ENCODE measurements at regions not wholly inside any gene's neighbourhood (a gene's known extent, or its start where the extent isn't known, plus 50 kb on each side); places are given as distances from the start of the nearest gene placed in this dataset.
A peak's percentile ranks its signal among the peaks of the same experiment; 100 is the strongest.
"Not testable (repeated sequence)": the region's sequence is repeated elsewhere in the genome, so short reads cannot be mapped to it uniquely, and the experiment has no call there.

- no peak for DNase-seq
These were observed 136.2 kb upstream of the NRBF2 start for GRCh38 chr10:62996925-62997324.

GRCh38 chr10:62996516-62996915, 136.6 kb upstream of the NRBF2 start:
- DNase-seq = no peak

- no peak for DNase-seq
These were observed 140.0 kb upstream of the NRBF2 start for GRCh38 chr10:62993121-62993520.

DNA sequence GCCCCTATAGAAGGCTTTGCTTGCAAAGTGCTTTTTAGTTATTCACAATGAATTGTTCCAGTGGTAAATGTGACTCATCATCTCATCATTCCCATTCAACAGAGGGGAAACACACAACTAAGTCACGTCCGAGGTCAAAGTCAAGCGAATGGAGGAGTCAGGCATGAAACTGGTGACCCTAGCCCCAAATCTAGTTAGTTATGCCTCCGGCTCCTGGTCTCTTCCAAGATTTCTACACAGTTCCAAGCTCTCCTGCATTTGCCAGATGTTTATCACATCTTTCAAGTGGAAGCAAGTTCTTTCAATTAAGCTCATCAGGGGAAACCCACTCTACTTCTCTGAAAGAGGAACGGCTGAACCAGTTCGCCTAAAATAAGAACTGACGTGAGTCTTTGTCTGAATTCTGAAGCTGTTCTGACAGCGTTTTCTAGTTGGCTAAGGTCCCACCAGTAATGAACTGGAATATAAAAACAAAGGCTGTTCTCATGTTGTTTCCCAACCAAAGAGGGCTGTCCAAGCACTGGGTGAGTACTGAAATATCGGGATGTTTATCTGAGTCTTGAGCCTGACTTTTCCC, 140.9 kb upstream of the NRBF2 start:
- peak; percentile 57 to 60 for DNase-seq

GRCh38 chr10:62990126-62990525, 143.0 kb upstream of the NRBF2 start:
- DNase-seq = no peak

GRCh38 chr10:62985807-62986600, 147.1 kb upstream of the NRBF2 start:
- DNase-seq = no peak

DNA sequence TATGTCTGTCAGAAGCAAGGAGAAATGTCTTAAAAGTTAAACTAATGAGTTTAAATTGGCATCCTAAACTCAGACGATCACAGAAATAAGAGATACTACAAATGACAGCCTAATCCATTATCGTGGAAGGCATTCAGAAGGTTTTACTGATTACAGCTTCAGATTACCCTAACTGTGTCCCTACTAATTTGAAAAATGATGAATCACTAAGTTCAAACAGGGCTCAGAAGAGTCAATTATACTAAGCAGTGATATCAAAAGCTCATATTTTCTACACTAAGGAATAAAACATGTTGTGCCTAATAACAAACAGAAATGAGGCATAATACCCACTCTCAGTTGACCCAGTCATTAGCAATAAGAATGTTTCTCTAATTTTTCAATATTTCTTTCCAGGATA, 152.0 kb upstream of the NRBF2 start:
- no peak for DNase-seq

- peak; percentile 50 to 60 for DNase-seq
These were observed 152.4 kb upstream of the NRBF2 start for GRCh38 chr10:62980687-62981086.

GRCh38 chr10:62979921-62980320, 153.2 kb upstream of the NRBF2 start:
- DNase-seq = no peak

GRCh38 chr10:62978482-62978881, 154.6 kb upstream of the NRBF2 start:
- no peak for DNase-seq

DNA sequence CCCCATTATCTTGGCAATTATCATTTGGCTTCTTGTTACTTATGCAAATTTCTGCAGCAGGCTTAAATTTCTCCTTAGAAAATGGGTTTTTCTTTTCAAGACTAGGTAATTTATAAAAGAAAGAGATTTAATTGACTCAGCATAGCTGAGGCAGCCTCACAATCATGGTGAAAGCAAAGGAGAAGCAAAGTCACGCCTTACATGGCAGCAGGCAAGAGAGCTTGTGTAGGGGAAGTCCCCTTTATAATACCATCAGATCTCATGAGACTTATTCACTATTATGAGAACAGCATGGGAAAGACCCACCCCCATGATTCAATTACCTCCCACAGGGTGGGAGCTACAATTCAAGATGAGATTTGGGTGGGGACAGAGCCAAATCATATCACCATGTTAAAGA, 158.3 kb upstream of the NRBF2 start:
- DNase-seq = not testable (repeated sequence)

DNA sequence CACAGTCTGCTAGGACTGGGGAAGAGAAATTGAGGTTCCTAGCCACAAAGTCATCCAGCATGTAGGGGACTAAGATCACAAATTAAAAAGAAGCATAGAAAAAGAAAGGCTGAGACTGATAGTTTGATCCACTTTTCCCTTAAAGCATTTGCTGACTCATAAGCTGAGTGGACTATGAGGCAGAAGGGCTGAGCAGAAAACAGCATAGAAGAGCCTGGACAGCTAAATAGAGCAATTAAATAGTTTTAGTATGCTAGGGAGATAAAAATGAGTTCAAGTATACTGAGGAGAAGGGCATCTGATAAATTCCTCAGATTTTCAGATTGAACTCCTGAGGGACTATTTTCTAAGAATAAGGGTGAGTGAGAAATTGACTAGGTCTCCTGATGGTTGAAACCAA, 155.9 kb upstream of the EGR2 start:
- no peak for DNase-seq

DNA sequence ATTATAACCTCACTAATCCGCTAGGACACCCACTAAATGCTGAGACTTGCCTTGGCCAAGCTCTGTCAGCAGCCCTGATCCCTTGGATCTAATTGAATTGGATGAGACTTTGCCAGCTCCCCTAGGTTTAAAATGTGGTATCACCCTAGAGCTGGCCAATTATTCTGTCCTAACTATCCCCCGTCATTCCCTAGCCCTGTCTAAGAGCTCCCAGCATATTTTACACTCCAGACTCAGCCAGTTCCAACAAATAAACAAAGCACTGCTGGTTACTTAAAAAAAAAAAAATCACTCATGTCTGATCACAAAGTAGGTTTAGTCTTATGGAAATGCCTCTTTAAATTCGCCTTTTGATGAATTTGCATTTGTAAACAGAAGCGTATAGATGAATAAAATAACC, 147.9 kb upstream of the EGR2 start:
- no peak for DNase-seq

DNA sequence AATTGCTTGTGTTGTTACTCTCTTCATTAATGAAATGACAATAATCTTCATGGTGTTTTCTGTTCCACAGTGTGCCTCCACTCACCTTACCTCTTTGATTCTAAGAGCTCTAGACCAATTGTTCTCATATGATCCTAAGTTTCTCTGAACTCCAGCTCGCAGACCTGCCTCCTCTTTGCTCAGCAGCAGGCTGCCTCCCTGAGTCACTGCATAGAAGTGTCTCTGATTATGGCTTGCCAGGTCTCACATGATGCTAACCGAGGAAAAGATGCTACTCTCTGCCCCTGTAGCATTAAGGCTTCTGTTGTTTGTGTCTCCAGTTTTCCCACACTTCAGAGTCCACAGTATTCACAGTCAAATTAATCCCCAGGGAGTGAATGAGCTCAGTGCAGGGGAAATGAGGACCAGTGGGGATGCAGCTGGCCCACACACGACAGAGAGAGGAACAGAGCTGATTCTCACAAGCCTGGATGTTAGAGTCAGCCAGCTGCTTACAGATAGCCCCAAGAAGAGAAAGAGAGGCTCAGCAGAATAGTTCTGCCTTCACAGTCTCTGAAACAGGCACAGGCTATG, 145.9 kb upstream of the EGR2 start:
- DNase-seq = no peak

- DNase-seq = no peak
These were observed 144.2 kb upstream of the EGR2 start for GRCh38 chr10:62960416-62960815.

DNA sequence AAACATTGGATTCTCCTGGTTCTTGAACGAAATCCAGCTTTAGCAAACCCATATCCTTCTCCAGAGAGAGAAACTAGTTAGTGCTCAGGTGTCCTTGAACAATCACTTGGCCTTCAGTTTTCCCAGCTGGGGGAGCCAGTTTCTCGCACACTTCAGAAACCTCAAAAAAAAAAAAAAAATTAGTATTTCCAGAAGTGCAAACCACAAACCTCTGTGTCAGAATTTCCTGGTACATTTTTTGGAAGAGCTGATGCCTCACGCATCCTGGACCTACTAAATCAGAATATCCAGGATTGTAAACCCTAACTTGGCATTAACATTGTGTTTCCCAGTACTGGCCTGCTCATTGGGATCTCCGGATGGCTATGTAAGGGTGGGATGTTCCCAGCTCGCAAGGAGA, 143.4 kb upstream of the EGR2 start:
- no peak for DNase-seq

- no peak for DNase-seq
These were observed 142.8 kb upstream of the EGR2 start for GRCh38 chr10:62958980-62959379.

DNA sequence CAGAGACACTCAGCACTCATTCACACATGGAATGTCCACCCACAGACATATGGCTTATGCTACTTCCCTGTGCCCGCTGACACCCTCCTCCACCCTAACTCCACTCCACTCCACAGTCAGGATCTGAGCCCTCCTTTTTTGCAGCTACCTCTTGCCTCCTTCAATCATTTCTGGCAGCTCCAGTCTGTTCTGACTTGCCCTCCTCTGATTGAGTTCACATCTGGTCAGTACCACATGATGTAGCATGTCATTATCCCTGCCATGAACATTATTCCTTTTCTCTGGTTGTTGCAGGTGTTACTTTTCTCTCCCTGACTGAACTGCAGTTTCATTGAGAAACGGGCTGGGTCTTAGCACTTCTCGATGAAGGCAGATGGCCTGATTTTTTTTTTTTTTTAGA, 130.1 kb upstream of the EGR2 start:
- no peak for DNase-seq

GRCh38 chr10:62939698-62940097, 123.5 kb upstream of the EGR2 start:
- no peak for DNase-seq

- no peak for DNase-seq
These were observed 122.5 kb upstream of the EGR2 start for GRCh38 chr10:62938672-62939071.

GRCh38 chr10:62937674-62938073, 121.5 kb upstream of the EGR2 start:
- DNase-seq = no peak

- no peak for DNase-seq
These were observed 118.9 kb upstream of the EGR2 start for GRCh38 chr10:62935022-62935421.

- no peak for DNase-seq
These were observed 118.1 kb upstream of the EGR2 start for GRCh38 chr10:62934258-62934657.

GRCh38 chr10:62928763-62929162, 112.6 kb upstream of the EGR2 start:
- DNase-seq = not testable (repeated sequence)

DNA sequence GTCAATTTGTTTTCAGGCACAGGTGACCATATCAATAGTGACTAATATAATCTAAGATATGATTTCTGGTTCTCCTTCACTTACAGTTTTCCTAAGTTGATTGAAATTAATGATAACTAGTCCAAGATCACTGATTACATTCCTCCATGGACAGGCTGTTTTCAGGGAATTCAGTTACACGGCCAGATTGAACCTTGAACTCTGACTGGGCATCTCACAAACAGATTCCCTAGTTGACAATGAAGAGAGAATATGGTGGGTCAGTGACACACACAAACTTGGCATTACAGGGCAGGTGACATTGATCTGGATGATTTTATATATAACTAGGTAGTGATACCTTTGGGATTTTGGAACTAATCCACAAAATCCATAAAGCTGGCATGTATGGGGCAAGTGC, 110.2 kb upstream of the EGR2 start:
- no peak for DNase-seq

All from activated T-cell treated with anti-CD3 and anti-CD28 coated beads, Interleukin-2, amount 50 U/mL, for 48 hours (primary cell).